ENCODE measurements at regions not wholly inside any gene's neighbourhood (a gene's known extent, or its start where the extent isn't known, plus 50 kb on each side); places are given as distances from the start of the nearest gene placed in this dataset.

DNA sequence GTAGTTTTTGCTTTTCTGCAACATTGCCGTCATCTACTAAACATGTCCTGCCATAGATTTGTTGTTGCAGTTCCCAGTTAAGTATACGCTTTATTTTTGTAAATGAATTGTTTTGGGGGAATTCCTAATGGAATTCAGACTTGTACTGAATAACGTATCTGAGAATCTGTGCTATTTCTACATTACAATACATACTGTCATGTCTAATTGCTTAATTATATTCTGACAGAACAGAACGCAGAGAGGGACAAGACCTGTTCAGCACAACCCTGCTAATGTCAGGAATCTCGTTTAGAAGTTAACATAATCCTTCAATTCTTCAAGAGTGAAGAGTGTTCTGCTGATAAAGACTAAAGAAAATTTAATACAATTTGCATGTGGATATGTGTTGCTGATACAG lies 861.1 kb upstream of the KLHL1 start:
- no peak for TF ChIP-seq EZH2 (IDR thresholded peaks at IDR 0.05; ENCODE audit: low read length, unreplicated experiment)
- TF ChIP-seq EZH2phosphoT487 (IDR thresholded peaks at IDR 0.05; ENCODE audit: borderline replicate concordance, low read length), result no peak
- TF ChIP-seq CTCF (conservative IDR thresholded peaks at IDR 0.05; ENCODE audit: low read depth, low read length), result no peak
- no peak overlapping the region for H2AFZ ChIP-seq (ENCODE audit: low read length)
- H3K36me3 ChIP-seq (ENCODE audit: low read depth, low read length), result no peaks in the 10 kb centered on the region
- no peaks in the 10 kb centered on the region for H3K4me1 ChIP-seq (ENCODE audit: insufficient read depth, low read length)
- no peaks in the 10 kb centered on the region for H4K20me1 ChIP-seq (ENCODE audit: low read length)
- ChIA-PET POLR2A (ENCODE audit: unreplicated experiment) (no interaction called here), CTCF (no interaction called here)
- intact Hi-C loops (cut with micrococcal nuclease), result no loop called here
- H3K4me2 ChIP-seq (ENCODE audit: low read length), result no peak overlapping the region
- no peak overlapping the region for H3K4me3 ChIP-seq (ENCODE audit: low read length)
- DNase-seq (no peak), ATAC-seq (no peak)
- no peaks in the 10 kb centered on the region for H3K9me2 ChIP-seq (replicated peaks; ENCODE audit: low read length)
- H3K27ac ChIP-seq (ENCODE audit: low read length), result no peak overlapping the region
- no peaks in the 10 kb centered on the region for H3K27me3 ChIP-seq (ENCODE audit: low read length)
- no peaks in the 10 kb centered on the region for H3F3A ChIP-seq (ENCODE audit: low read length, unreplicated experiment)
- H3K79me2 ChIP-seq (ENCODE audit: low read length), result no peaks in the 10 kb centered on the region
- no peak overlapping the region for H3K9ac ChIP-seq (ENCODE audit: low read length)
- BruUV-seq (replicated peaks), result no TSS peak
- H3K9me3 ChIP-seq (ENCODE audit: low read length), result no peaks in the 10 kb centered on the region

GRCh38 chr13:70967564-70967963 lies 859.3 kb upstream of the KLHL1 start:
- Histone ChIP-seq H4K20me1 (ENCODE audit: low read length) (no peaks in the 10 kb centered on the region), H3K9ac (ENCODE audit: low read length) (no peak overlapping the region), H3K36me3 (ENCODE audit: low read depth, low read length) (no peaks in the 10 kb centered on the region), H3K27me3 (ENCODE audit: low read length) (no peaks in the 10 kb centered on the region), H3K4me3 (ENCODE audit: low read length) (no peak overlapping the region), H3K9me3 (ENCODE audit: low read length) (no peaks in the 10 kb centered on the region), H3K79me2 (ENCODE audit: low read length) (no peaks in the 10 kb centered on the region), H3K4me1 (ENCODE audit: insufficient read depth, low read length) (no peaks in the 10 kb centered on the region), H2AFZ (ENCODE audit: low read length) (no peak overlapping the region), H3F3A (ENCODE audit: low read length, unreplicated experiment) (no peaks in the 10 kb centered on the region), H3K27ac (ENCODE audit: low read length) (no peak overlapping the region), H3K9me2 (replicated peaks; ENCODE audit: low read length) (no peaks in the 10 kb centered on the region), H3K4me2 (ENCODE audit: low read length) (no peak overlapping the region)
- CTCF ChIA-PET, result no interaction called here
- DNase-seq, result no peak
- TF ChIP-seq CTCF (conservative IDR thresholded peaks at IDR 0.05; ENCODE audit: low read depth, low read length) (no peak), EZH2 (IDR thresholded peaks at IDR 0.05; ENCODE audit: low read length, unreplicated experiment) (no peak), EZH2phosphoT487 (IDR thresholded peaks at IDR 0.05; ENCODE audit: borderline replicate concordance, low read length) (no peak)
- no peak for ATAC-seq
- intact Hi-C loops (cut with micrococcal nuclease), result no loop called here
- POLR2A ChIA-PET (ENCODE audit: unreplicated experiment), result no interaction called here
- no TSS peak for BruUV-seq (replicated peaks)

DNA sequence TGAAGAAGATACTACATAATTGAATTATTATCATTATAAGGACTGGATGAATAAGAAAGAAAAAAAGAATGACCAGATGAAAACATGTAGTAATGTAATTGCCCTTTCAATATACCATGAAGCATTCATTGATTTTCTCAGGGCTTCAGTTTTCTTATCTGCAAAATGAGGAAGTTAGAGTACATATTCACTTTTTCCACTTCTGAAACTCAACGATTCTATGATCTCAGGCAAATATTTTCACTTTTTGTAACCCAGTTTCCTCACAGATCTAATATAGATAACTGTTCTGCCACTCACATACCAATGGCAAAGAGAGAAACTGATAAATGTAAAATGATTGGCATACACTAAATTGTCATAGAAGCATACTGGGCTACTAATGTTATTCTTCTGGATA lies 856.6 kb upstream of the KLHL1 start:
- Histone ChIP-seq H3K27ac (ENCODE audit: low read length) (no peak overlapping the region), H3K36me3 (ENCODE audit: low read depth, low read length) (no peaks in the 10 kb centered on the region), H2AFZ (ENCODE audit: low read length) (no peak overlapping the region), H3K9ac (ENCODE audit: low read length) (no peak overlapping the region), H3K79me2 (ENCODE audit: low read length) (no peaks in the 10 kb centered on the region), H3F3A (ENCODE audit: low read length, unreplicated experiment) (no peaks in the 10 kb centered on the region), H3K4me3 (ENCODE audit: low read length) (no peak overlapping the region), H3K9me2 (replicated peaks; ENCODE audit: low read length) (no peaks in the 10 kb centered on the region), H3K27me3 (ENCODE audit: low read length) (no peaks in the 10 kb centered on the region), H3K9me3 (ENCODE audit: low read length) (no peaks in the 10 kb centered on the region), H3K4me1 (ENCODE audit: insufficient read depth, low read length) (no peaks in the 10 kb centered on the region), H3K4me2 (ENCODE audit: low read length) (no peak overlapping the region), H4K20me1 (ENCODE audit: low read length) (no peaks in the 10 kb centered on the region)
- POLR2A ChIA-PET (ENCODE audit: unreplicated experiment), result no interaction called here
- CTCF ChIA-PET, result no interaction called here
- no peak for TF ChIP-seq CTCF (conservative IDR thresholded peaks at IDR 0.05; ENCODE audit: low read depth, low read length)
- no peak for TF ChIP-seq EZH2 (IDR thresholded peaks at IDR 0.05; ENCODE audit: low read length, unreplicated experiment)
- no peak for TF ChIP-seq EZH2phosphoT487 (IDR thresholded peaks at IDR 0.05; ENCODE audit: borderline replicate concordance, low read length)
- DNase-seq (no peak), ATAC-seq (no peak)
- no TSS peak for BruUV-seq (replicated peaks)
- intact Hi-C loops (cut with micrococcal nuclease), result loop anchor here (2.0 to 5.0 kb wide), 2 partner anchors 173 to 242 kb away; no protein-coding TSS in a partner anchor
